Mesothelial cell of epicardium (in vitro differentiated cells): ENCODE measurements at regions not wholly inside any gene's neighbourhood (a gene's known extent, or its start where the extent isn't known, plus 50 kb on each side); places are given as distances from the start of the nearest gene placed in this dataset.
"Not testable (repeated sequence)": the region's sequence is repeated elsewhere in the genome, so short reads cannot be mapped to it uniquely, and the experiment has no call there.

Experiments
- DNase-seq, 2 experiments: peaks; one replicate each; pipeline ENCODE4 v3.0.0; 2021; ENCODE audit warnings: low spot score in 2 of 2; ENCODE audit not compliant: unreplicated experiment in 2 of 2
- H3K27ac Mint-ChIP-seq: 2 replicates; pipeline ENCODE4 v1.8.0; 2021; ENCODE audit warnings: mixed read lengths
- H3K27me3 Mint-ChIP-seq: 2 replicates; pipeline ENCODE4 v1.8.0; 2021; ENCODE audit warnings: low read depth, mixed read lengths
- H3K36me3 Mint-ChIP-seq: 2 replicates; pipeline ENCODE4 v1.8.0; 2021; ENCODE audit warnings: mixed read lengths
- H3K4me1 Mint-ChIP-seq: 2 replicates; pipeline ENCODE4 v1.8.0; 2021; ENCODE audit warnings: mixed read lengths
- H3K4me3 Mint-ChIP-seq: 2 replicates; pipeline ENCODE4 v1.8.0; 2021; ENCODE audit warnings: mild to moderate bottlenecking, moderate library complexity, mixed read lengths
- H3K9me3 Mint-ChIP-seq: 2 replicates; pipeline ENCODE4 v1.8.0; 2021; ENCODE audit warnings: mixed read lengths
- CTCF ChIP-seq: fragments of 200-600 bp; sonication (generic); IDR thresholded peaks from one replicate; pipeline ENCODE4 v1.5.0; 2021; ENCODE audit warnings: antibody characterized with exemption; ENCODE audit not compliant: unreplicated experiment

- H3K4me3 Mint-ChIP-seq = no peak overlapping the region
- DNase-seq = no peak
- no peaks in the 10 kb centered on the region for H3K27me3 Mint-ChIP-seq
- TF ChIP-seq CTCF = no peak
- no peaks in the 10 kb centered on the region for H3K36me3 Mint-ChIP-seq
- H3K27ac Mint-ChIP-seq = no peak overlapping the region
- no peaks in the 10 kb centered on the region for H3K9me3 Mint-ChIP-seq
- H3K4me1 Mint-ChIP-seq = no peaks in the 10 kb centered on the region
Observed at GRCh38 chr9:31588756-31589155, 795.7 kb upstream of the ACO1 start.

GRCh38 chr9:31590091-31590490 is 794.4 kb upstream of the ACO1 start:
- no peak for TF ChIP-seq CTCF
- Mint-ChIP-seq H3K4me1 (no peaks in the 10 kb centered on the region), H3K36me3 (no peaks in the 10 kb centered on the region), H3K4me3 (no peak overlapping the region), H3K9me3 (no peaks in the 10 kb centered on the region), H3K27ac (no peak overlapping the region), H3K27me3 (no peaks in the 10 kb centered on the region)
- DNase-seq = no peak

GRCh38 chr9:31597086-31597485 is 787.4 kb upstream of the ACO1 start:
- not testable (repeated sequence) for H3K36me3 Mint-ChIP-seq, H3K9me3 Mint-ChIP-seq, H3K27me3 Mint-ChIP-seq, H3K4me1 Mint-ChIP-seq, H3K4me3 Mint-ChIP-seq, H3K27ac Mint-ChIP-seq, DNase-seq

GRCh38 chr9:31597977-31598376 is 786.5 kb upstream of the ACO1 start:
- Mint-ChIP-seq H3K27me3 (no peaks in the 10 kb centered on the region), H3K27ac (no peak overlapping the region), H3K4me3 (no peak overlapping the region), H3K36me3 (no peaks in the 10 kb centered on the region), H3K9me3 (no peaks in the 10 kb centered on the region), H3K4me1 (no peaks in the 10 kb centered on the region)
- TF ChIP-seq CTCF = no peak
- DNase-seq = no peak

GRCh38 chr9:31601666-31602065 is 782.8 kb upstream of the ACO1 start:
- H3K27me3 Mint-ChIP-seq = no peaks in the 10 kb centered on the region

GRCh38 chr9:31604531-31604930 is 779.9 kb upstream of the ACO1 start:
- DNase-seq = no peak
- Mint-ChIP-seq H3K27me3 (no peaks in the 10 kb centered on the region), H3K4me3 (no peak overlapping the region), H3K9me3 (no peaks in the 10 kb centered on the region), H3K4me1 (no peaks in the 10 kb centered on the region), H3K27ac (no peak overlapping the region), H3K36me3 (no peaks in the 10 kb centered on the region)
- TF ChIP-seq CTCF = no peak

More at GRCh38 chr9:31601666-31602065, 782.8 kb upstream of the ACO1 start:
- no peak overlapping the region for H3K4me3 Mint-ChIP-seq
- no peak for DNase-seq
- H3K9me3 Mint-ChIP-seq = no peaks in the 10 kb centered on the region
- H3K4me1 Mint-ChIP-seq = no peaks in the 10 kb centered on the region
- H3K27ac Mint-ChIP-seq = no peak overlapping the region
- TF ChIP-seq CTCF = no peak
- H3K36me3 Mint-ChIP-seq = no peaks in the 10 kb centered on the region
